HG03139 (cell line): ENCODE measurements at regions not wholly inside any gene's neighbourhood (a gene's known extent, or its start where the extent isn't known, plus 50 kb on each side); places are given as distances from the start of the nearest gene placed in this dataset.

Experiments
- ATAC-seq: cut with Tn5 transposase; IDR thresholded peaks from one replicate; pipeline ENCODE4 v1.9.1; 2021; ENCODE audit not compliant: unreplicated experiment

GRCh38 chr12:115160271-115161128 lies 476.5 kb upstream of the TBX3 start:
- no peak for ATAC-seq

GRCh38 chr12:115158816-115159215 lies 474.8 kb upstream of the TBX3 start:
- no peak for ATAC-seq

GRCh38 chr12:115155665-115156645 lies 472.0 kb upstream of the TBX3 start:
- no peak for ATAC-seq

GRCh38 chr12:115149685-115150378 lies 465.9 kb upstream of the TBX3 start:
- ATAC-seq: no peak

GRCh38 chr12:115149279-115149678 lies 465.3 kb upstream of the TBX3 start:
- no peak for ATAC-seq

- no peak for ATAC-seq
Measured at GRCh38 chr12:115147916-115148315, 463.9 kb upstream of the TBX3 start.

GRCh38 chr12:115146453-115146852 lies 462.5 kb upstream of the TBX3 start:
- no peak for ATAC-seq

GRCh38 chr12:115144425-115144824 lies 460.4 kb upstream of the TBX3 start:
- no peak for ATAC-seq

- ATAC-seq: no peak
Measured at GRCh38 chr12:115140981-115141655, 457.1 kb upstream of the TBX3 start.

GRCh38 chr12:115137812-115138521 lies 454.0 kb upstream of the TBX3 start:
- no peak for ATAC-seq

- no peak for ATAC-seq
Measured at GRCh38 chr12:115135800-115136211, 451.8 kb upstream of the TBX3 start.

GRCh38 chr12:115134298-115134697 lies 450.3 kb upstream of the TBX3 start:
- ATAC-seq: no peak

GRCh38 chr12:115132905-115133304 lies 448.9 kb upstream of the TBX3 start:
- ATAC-seq: no peak

- ATAC-seq: no peak
Measured at GRCh38 chr12:115132145-115132544, 448.2 kb upstream of the TBX3 start.

- ATAC-seq: no peak
Measured at GRCh38 chr12:115129727-115130126, 445.8 kb upstream of the TBX3 start.

GRCh38 chr12:115121053-115121452 lies 437.1 kb upstream of the TBX3 start:
- ATAC-seq: no peak

- ATAC-seq: no peak
Measured at GRCh38 chr12:115118177-115118724, 434.3 kb upstream of the TBX3 start.

GRCh38 chr12:115114140-115114539 lies 430.2 kb upstream of the TBX3 start:
- no peak for ATAC-seq

GRCh38 chr12:115109863-115110262 lies 425.9 kb upstream of the TBX3 start:
- no peak for ATAC-seq
